NAMALWA (cell line): ENCODE measurements at regions not wholly inside any gene's neighbourhood (a gene's known extent, or its start where the extent isn't known, plus 50 kb on each side); places are given as distances from the start of the nearest gene placed in this dataset.
"Not testable (repeated sequence)": the region's sequence is repeated elsewhere in the genome, so short reads cannot be mapped to it uniquely, and the experiment has no call there.

ENCODE experiments used
- DNase-seq: peaks from one replicate; pipeline ENCODE4 v3.0.0-alpha.2; 2015; ENCODE audit warnings: low spot score

DNA sequence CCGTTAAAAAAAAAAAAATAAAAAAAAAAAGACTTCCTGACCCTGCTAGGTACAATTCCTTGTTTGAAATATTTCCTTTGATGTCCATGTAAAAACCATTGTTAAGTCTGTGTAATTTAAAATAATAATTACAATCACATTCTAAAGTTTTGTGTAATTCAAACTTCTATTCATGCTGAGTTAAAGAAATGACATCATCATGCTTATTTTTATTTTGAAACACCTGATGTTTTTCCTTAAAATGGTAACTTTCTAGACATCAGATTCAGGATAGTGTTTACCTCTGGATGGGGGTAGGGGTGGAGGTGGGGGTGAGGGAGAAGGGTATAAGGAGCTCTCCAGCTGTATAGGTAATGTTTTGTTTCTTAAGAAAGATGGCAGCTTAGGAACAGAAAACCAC, 92.8 kb downstream of the ADCYAP1 start:
- DNase-seq, result no peak

DNA sequence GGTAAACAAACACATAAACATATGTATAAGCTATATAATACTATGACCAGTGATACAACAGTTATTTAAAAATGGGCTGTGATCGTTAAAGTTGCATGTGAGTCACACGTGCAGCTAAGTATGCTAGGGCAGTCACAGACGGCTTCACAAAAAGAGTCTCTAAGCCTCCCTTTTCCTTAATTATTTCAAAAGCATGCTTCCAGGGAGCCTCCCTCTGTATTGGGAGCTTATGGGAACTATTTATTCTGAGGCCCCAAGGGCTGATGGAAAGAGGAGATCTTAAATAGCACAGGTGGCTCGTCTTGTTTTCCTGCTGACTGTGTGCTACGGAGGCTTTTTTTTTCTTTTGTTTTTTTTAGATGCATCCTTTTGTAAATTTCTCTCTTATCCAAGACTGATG, 94.3 kb downstream of the ADCYAP1 start:
- DNase-seq, result no peak

DNA sequence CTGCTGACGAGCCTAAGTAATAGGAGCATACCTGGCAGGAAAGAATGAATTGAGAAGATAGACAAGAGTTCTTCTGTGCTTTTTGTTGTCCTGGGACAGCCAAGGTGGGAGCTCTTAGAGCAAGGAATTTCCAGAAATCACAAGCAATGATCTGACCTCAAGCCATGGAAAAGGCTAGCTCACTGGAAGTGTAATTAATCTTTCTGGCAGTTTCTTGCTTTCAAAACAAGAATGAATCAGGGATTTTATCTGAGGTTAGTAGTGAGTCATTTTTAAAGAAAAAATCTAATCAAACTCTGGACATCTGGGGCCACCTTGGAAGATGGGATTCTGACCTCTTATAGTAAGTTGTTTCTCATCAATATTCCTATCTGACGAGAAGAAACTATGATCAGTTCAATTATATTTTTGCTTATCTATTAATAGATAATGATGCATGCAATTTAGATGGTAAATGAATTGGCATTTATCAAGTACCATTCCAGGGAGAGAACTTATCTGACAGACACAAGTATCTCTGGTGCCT, 98.0 kb downstream of the ADCYAP1 start:
- no peak for DNase-seq

DNA sequence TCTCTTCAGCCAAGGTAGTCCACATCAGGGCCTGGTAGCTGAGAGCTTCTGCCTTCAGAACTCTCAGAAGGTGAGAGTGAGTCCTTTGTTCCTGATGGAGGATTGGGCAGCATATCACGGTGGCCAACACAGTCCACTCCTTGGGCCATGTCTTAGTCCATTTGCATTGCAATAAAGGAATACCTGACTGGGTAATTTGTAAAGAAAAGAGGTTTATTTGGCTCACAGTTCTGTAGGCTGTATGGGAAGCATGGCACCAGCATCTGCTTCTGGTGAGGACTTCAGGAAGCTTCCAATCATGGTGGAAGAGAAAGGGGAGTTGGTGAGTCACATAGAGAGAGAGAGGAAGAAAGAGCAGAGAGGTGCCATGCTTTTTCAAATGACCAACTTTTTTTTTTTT, 98.8 kb downstream of the ADCYAP1 start:
- no peak for DNase-seq

DNA sequence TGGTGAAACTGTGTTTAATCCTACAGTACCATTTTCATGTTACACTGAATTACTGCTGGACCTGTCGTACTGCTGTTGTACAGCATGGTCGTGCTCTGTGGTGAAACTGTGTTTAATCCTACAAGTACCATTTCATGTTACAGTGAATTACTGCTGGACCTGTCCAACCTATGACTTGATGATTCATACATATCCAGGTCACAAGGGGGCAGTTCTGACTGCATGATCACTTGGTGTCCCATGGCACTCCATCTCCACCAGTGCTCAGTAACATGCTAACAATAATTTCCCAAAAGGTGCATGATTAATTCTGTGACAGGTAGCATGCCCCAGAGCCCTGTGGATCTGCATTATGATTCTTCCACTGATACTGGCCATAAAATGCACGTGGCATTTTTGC, 101.6 kb downstream of the ADCYAP1 start:
- DNase-seq, result no peak

DNA sequence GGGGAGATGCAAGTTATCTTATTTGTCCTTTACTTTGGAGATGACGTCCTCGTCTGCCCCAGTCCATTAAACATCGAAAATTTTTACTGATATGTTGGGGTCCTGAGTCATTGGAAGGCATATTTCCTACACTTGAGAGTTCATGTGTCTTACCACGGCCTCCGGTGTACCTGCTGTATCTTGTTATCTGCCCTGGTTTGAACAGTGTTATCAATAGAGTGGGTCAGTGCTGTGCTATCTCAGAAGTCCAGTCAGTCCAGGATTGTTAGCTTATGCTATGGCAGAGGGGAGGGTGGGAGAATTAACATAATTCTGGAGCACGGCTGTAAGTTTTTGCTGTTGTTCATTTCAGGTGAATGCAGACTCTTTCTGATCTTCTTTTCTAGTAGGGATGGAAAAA, 102.3 kb downstream of the ADCYAP1 start:
- no peak for DNase-seq

DNA sequence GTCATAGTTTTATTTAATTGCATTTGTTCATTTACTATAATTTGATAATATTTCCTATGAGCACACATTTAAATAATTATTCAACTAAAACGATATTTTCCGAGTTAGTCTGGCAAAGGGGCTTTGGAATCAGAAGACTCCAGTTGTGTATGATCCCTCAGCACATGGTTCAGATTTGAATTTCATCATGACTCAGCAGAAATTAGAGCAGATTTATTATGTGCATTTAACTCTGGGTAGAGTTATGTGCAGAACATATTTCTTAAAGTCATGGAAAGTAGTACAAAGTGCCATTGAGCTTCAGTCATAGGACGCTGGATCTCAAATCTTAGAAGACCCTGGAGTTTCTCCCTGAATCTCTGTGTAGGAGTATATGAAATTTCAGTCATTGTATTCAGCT, 106.7 kb downstream of the ADCYAP1 start:
- no peak for DNase-seq

DNA sequence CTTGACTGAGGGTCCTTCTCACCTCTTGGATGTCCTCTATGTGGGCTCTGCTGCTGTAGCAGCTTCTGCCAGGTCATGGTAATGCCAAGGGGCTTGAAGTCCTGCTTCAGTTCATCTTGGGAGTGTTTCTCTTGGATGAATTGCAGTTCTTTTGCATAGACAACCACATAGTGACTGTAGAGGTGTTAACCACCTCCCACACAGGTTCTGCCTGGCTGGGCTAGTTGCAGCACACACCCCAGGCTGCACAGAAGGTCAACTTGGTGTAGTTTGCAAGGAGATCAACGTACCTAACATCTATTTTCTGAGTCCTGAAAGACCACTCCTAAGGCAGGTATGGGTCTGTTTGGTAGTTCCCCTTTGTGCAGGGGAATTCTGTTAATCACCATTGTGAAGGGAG, 108.1 kb downstream of the ADCYAP1 start:
- DNase-seq, result no peak

DNA sequence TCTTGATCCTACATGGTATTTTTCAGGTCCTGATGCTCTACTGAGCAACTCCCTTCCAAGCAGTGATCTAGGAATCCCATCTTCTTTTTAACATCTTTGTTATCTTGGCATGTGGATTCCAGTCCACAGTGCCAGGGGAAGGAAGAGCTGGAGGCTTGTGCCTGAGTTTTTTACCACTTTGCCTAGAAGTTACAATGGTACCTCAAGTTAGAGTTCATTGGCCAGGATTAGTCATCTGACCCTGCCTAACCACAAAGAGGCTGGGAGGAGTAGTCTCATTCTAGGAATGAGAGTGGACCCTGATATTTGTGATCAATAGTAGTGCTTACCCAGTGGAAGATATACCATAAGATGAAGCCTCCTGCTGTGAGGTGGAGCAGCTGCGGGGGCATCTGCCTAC, 109.3 kb downstream of the ADCYAP1 start:
- no peak for DNase-seq

DNA sequence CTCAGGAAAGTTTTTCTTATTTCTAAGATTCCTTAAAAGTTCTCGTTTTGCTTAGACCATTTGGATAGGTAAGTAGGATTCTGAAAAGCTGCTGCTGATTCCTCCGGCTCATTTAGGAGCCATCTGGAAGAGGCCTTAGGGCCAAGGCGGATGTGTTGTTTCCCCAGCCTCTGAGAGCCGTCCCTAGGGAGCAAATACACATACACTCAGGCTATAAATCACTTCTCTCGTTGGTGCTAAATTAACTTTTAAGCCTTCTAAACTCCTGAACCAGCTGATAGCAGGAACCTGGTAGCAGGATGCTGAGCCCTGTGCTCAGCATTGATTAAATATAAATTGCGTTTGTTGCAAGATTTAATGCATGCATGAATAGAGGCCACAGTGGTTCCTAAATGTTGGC, 109.8 kb downstream of the ADCYAP1 start:
- DNase-seq, result no peak

DNA sequence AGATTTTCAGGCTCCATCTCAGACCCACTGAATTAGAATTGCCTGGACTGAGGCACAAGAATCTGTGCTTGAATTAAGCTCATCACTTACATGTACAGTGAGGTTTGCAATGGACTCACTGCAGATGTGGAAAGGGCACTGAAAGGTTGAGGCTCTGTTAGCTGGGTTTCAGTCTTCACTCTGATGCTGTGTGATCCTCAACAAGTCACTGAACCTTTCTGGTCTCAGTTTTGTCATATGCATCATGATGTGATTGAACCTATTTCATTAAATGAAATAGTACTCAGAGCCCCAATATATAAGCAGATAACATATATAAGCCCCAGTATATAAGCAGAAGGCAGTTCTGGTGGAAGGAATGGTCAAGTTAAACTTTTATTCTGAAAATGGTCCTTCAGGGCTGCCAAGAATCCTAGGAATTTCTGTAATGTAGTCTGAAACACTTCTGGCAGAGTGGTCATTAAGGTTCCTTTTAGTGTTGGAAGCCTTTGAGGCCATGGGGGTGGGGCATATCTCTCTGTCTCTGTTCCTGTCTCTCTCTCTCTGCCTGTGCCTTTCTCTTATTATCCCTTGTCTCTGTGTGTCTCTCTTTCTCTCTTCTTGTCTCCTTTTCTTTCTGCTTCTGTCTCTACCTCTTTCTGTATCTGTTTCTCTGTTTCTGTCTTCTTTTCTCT, 110.4 kb downstream of the ADCYAP1 start:
- DNase-seq, result no peak

DNA sequence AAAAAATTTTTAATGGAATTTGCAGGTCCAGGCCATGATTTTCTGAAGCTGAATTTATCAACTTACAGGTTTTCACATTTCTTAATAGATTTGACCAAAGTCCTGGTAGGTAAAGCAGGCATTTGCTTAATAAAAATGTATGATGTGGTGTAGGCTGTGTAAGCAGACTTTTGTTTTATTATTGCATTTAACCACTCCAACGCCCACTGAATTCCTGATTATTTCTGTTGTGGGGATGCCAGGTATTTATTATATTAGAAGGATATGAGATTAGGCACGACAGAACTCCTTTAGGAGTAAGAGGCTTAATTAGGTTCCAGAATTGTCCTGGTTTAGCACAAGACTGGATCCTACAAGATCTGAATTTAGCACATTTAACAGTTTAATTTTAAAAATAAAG, 111.1 kb downstream of the ADCYAP1 start:
- DNase-seq, result no peak

DNA sequence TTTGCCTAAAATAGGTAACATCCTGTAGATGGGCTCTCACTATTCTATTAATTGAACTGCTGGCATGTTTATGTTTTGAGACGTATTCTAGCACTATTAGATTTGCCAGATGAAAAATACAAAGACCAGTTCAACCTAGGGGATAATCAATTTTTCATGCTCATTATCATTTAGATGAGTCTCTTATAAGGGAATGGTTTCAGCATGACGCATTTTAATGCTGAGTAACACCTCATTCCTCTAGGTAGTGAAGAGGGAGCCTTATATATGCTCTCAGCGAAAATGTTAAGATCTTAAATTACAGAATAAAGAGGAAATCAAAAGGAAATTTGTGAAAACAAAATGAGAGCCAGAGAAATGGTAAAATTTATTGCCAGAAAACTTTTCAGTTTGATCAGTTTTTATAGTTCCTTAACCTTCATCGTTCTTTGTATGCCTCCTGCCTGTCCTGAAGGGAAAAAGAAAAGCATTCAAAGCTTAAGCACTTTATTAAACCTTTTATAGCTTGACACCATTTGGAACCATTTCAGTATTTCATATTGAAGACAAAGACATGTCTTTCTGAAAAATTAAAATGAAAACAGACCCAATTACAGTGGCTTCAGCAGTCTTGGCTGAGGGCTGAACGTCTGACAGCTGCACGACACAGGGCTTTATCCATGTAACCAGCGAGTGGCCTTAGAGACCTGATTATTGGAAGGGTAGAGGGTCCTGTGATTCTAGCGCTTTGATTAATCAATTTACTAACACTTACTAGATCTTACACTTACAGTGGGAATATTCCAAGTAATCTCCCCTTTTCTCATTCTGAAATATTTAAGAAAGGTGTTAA, 112.8 kb downstream of the ADCYAP1 start:
- no peak for DNase-seq

DNA sequence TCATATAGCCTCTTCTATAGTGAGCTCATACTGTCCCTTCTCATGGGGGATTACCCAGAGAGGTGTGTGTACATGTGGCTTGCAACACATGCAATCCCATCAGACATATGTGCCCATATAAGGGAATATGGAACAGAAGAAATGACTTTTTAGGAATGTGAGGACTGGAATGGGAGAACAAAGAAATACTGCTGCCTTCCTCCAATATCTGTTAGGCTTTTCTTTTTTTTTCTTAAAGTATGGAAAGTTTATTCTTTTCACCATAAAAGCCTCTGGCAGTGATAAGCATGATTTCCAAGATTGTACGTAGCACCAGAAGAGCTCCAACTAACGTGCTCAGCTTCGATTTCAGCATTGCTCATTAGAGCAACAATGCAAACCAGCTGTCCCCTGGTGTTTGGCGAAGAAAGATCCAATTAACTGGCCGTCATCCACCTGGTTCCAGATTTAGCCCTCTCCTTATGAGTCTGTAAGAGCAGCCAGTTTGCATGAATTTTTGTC, 113.6 kb downstream of the ADCYAP1 start:
- DNase-seq, result no peak

DNA sequence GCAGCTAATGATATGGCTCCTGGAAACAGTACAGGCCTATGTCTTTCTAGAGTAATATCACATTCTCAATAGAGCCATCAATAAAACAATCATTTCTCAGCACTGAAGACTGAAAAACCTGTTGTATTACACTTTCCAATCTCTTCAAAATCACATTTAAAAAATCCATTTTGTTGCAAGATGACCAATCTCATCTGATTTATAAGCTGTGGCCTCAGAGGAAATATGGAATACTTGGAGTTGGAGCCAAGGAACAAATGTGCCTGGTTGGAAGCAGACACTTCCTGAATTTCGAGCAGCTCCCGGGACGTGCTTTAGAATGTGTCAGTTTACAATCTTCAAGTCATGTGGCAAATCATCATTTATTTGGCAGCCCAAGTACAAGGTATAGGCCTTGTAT, 114.5 kb downstream of the ADCYAP1 start:
- DNase-seq, result no peak

DNA sequence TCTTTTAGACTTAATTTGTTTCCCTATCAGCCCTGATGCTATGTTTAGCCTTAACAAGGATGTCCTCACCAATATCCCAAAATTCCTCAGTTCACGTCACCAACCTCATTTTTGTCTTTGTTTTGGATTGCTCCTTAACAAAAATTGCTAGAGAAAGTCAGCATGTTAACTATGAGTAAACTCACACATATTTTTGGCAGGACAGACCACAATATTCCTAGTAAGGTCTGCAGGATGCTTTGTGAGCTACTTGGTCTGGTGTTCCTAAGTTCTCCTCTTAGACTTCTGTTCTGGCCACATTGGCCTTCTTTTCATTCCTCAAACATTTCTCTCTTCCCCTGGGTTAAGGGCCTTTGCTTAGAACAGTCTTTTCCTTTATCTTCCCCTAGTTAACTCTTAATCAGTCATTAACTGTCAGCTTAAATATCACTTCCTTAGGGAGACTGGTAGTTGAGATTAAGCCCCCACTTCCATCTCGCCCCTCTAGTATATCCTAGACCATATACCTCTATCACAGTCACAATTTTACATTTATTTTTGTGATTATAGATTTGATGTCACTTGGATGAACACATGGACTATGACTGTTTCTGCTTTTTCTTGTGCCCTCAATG, 116.2 kb downstream of the ADCYAP1 start:
- no peak for DNase-seq

DNA sequence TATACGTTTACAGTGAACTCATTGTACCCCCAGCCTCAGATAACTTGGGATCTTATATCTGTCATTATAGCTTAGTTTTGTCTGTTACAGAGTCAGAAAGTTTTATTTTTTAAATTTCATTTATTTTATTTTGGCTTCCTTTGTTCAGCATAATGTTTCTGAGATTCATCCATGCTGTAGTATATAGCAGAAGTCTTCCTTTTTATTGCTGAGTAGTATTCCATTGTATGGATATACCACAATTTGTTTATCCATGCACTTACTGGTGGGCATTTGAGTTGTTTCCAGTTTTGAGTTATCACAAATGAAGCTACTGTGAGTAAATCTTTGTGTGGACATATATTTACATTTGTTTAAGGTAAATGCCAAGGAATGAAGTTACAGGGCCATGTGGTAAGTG, 122.3 kb downstream of the ADCYAP1 start:
- DNase-seq, result no peak

DNA sequence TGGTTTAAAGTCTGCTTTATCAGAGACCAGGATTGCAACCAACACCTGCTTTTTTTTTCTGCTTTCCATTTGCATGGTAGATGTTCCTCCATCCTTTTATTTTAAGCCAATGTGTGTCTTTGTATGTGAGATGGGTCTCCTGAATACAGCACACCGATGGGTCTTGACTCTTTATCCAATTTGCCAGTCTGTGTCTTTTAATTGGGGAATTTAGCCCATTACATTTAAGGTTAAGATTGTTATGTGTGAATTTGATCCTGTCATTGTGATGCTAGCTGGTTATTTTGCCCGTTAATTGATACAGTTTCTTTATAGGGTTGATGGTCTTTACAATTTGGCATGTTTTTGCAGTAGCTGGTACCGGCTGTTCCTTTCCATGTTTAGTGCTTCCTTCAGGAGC, 128.4 kb downstream of the ADCYAP1 start:
- DNase-seq, result not testable (repeated sequence)

DNA sequence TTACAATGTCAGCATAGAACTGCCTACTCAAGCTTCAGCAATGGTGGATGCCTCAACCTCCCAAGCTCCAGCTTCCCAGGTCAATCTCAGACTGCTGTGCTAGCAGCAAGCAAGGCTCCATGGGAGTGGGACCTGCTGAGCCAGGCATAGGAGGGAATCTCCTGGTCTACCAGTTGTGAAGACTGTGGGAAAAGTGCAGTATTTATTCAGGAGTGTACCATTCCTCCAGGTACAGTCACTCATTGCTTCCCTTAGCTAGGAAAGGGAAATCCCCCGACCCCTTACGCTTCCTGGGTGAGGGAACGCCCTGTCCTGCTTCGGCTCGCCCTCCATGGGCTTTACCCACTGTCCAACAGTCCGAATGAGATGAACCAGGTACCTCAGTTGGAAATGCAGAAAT, 130.3 kb downstream of the ADCYAP1 start:
- DNase-seq, result no peak

DNA sequence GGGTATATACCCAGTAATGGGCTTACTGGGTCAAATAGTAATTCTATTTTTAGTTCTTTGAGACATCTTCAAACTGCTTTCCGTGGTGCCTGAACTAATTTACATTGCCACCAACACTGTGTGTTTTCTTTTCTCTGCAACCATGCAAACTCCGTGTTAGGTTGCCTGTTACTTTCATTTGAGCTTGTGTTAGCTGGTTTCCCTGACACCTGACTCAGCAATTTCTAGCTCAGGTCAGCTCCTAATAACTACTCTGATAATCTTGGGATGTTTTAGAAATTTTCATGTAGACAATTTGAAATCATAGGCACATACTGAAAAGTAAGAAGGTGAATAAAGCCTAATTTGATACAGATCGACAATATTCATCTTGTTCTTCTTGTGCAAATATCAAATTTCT, 132.3 kb downstream of the ADCYAP1 start:
- DNase-seq, result no peak

DNA sequence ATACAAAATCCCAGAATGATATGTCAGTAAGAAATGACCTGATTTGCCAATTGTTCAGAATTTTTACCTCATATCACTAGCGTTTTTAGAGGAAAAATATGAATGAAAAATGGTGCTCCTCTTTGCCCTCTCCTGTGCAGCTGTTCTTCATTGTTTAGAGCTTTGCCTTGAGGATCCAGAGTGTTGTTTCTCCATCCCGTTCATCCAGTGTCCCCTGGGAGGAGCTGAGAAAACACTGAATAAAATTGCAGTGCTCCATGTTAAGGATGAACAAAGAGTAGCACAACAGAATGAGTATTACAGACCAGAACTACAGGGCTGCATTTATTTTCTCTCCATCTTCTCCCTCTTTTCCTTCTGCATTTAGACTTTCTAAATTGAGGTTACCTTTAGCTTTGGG, 133.1 kb downstream of the ADCYAP1 start:
- no peak for DNase-seq

DNA sequence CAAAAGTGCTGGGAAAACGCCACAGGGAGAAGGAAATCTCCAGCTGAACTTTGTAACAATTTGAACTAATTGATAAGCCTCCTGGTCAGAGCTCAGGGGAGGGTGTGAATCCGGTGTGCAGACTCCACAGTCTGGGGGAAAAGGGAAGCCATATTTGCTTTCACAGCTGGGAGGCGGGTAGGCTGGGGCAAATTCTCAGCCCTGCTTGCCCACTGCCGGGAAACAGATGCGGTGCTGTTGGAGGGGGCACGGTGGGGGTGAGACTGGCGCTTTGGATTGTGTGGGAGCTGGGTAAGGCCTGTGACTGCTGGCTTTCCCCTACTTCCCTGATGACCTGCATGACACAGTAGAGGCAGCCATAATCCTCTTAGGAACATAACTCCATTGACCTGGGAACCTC, 134.8 kb downstream of the ADCYAP1 start:
- DNase-seq, result no peak

DNA sequence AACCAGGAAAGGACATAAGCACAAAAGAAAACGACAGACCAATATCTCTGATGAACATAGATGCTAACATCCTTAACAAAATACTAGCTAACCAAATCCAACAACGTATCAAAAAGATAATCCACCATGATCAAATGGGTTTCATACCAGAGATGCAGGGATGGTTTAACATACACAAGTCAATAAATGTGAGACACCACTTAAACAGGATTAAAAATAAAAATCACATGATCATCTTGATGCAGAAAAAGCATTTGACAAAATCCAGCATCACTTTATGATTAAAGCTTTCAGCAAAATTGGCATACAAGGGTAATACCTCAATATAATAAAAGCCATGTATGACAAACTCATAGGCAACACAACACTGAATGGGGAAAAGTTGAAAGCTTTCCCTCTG, 138.4 kb downstream of the ADCYAP1 start:
- not testable (repeated sequence) for DNase-seq
